ENCODE measurements at regions not wholly inside any gene's neighbourhood (a gene's known extent, or its start where the extent isn't known, plus 50 kb on each side); places are given as distances from the start of the nearest gene placed in this dataset.

- DNase-seq (ENCODE audit: low spot score): no peak
These were observed 124.8 kb downstream of the RPLP1 start for GRCh38 chr15:69577397-69577796.

DNA sequence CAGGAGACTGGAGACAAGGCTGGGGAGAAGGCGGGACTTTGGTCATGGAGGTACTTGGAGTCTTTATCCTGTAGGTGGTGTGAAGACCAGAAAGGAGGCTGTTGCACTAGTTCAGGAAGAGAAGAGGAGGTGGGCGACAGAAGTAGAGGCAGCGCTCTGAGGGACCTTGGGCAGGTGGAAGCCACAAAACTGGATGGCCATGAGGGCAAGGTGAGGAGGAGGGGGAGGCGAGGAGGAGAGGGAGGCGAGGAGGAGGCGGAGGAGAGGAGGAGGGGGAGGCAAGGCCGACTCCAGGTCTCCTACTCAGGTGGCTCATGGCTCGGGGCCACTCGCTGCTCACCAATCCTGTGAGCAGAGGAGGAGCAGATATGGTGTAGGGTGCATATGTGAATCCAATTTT, 125.6 kb downstream of the RPLP1 start:
- no peak for DNase-seq (ENCODE audit: low spot score)

GRCh38 chr15:69578787-69579583, 126.4 kb downstream of the RPLP1 start:
- DNase-seq (ENCODE audit: low spot score): peak; percentile 55

- no peak for DNase-seq (ENCODE audit: low spot score)
These were observed 127.5 kb downstream of the RPLP1 start for GRCh38 chr15:69579950-69580618.

GRCh38 chr15:69583626-69584025, 131.0 kb downstream of the RPLP1 start:
- DNase-seq (ENCODE audit: low spot score): no peak

DNA sequence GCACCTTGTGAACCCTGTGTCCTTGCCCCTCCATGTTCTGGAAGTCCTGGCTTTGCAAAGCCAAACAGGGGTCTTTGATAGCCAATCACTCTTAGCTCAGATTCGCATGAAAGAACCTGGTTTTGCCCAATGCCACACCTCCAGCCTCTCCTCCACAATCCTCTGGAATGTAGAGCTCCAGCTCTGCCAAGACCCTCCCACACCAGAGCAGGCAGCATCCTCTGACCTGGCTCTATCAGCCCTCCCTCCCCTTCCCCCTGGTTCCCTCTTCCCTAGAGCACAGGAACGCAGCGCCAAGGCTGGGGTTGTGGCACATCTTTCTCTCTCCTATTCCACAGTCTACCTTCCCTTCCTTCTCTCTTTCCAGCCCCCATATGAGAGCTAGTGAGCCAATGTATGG, 133.3 kb downstream of the RPLP1 start:
- no peak for DNase-seq (ENCODE audit: low spot score)

GRCh38 chr15:69586721-69587120, 134.1 kb downstream of the RPLP1 start:
- no peak for DNase-seq (ENCODE audit: low spot score)

GRCh38 chr15:69587723-69588426, 135.3 kb downstream of the RPLP1 start:
- DNase-seq (ENCODE audit: low spot score): no peak

DNA sequence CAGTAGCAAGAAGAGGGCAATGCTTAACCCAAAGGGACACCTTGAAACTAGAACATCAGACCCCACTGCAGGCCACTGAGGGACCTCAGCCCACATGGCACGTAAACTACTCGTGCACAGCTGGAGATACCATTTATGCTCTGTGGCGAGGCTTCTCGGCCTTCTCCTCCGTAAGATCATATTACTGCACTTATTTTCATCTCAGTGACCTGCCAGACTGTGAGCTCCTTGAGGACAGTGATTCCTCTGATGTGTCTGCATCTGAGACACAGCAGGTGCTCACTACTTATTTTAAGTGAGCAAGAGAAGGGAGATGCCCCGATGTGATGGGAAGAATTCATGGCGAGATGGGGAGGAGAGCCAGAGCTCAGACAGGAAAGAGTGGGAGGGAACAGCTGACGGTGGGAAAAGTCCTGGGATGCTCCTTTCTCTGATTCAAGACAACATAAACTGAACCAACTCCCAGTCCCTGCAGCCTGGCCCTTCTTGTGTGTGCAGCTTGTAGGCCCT, 137.6 kb downstream of the RPLP1 start:
- DNase-seq (ENCODE audit: low spot score): no peak

DNA sequence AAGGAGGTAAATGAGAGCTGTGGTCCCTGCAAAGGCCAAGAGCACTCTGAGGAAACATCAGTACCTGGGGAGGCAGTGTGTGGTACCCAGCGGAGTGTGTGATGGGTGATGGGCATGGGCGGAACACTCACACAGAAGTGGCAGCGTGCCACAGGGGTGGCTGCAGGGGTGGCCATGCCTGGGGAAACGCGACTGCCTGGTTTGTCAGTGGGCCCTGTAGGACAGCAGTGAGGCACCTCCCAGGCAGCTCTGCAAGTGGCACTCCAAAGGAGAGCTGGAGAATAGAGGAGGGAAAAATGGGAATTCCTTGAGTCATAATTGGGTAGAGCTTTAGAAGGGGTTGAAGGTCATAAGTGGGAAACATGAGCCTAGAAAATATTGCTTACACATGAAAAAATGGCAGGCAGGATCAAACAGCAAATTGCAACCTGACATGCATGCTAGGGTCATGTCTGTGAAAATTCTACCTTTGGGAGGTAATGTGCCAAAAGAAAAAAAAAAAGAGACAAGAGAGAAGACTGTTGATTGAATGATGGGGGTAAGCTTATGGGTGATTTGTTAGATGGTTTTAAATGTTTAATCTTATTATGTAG, 138.4 kb downstream of the RPLP1 start:
- no peak for DNase-seq (ENCODE audit: low spot score)

DNA sequence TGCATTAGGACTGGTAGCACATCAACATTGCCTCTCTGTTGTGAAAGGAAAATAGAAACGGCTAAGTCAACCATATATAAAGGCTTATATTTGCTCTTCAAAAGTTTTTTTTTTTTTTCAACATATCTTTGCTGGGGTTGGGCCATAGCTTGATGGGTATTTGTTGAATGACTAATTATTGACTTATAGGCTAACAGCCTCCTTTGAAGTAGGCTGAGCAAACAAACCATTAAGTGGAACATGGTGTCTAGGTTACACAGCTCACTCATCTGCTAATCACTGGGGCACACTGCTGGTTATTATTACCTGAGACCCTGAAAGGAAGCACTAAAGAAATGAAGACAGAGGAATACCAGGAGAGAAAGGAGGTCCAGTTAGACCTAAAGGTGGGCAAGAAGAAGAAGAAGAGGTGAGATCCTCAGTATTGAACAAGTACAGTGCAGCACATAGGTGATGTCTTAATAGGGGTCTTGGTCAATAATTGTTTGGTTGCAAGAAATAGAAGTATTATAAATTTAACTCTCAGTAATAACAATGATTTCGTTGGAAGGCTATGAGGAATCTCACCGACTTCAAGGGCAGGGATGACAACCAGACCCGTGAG, 139.4 kb downstream of the RPLP1 start:
- DNase-seq (ENCODE audit: low spot score): no peak

GRCh38 chr15:69592954-69593353, 140.3 kb downstream of the RPLP1 start:
- DNase-seq (ENCODE audit: low spot score): no peak

DNA sequence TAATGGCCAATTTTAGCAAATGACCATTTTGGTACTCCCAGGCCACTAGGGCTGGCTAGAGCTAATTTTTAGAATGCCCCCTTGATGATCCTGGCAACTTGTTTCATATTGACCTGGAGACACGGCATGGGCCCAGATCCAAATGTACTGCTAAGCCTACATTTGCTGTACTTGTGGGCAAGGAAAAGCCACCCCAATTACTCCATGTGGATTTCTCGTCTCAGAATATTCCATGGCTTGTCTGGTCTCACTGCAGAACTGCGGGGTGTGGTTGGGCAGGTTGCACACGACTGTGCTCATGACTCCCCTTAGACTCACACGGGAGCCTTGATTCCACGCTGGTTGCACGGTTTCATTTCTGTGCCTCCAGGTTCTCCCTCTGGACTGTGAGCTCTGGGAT, 140.9 kb downstream of the RPLP1 start:
- no peak for DNase-seq (ENCODE audit: low spot score)

GRCh38 chr15:69593981-69594966, 141.7 kb downstream of the RPLP1 start:
- peak; percentile 11 for DNase-seq (ENCODE audit: low spot score)

DNA sequence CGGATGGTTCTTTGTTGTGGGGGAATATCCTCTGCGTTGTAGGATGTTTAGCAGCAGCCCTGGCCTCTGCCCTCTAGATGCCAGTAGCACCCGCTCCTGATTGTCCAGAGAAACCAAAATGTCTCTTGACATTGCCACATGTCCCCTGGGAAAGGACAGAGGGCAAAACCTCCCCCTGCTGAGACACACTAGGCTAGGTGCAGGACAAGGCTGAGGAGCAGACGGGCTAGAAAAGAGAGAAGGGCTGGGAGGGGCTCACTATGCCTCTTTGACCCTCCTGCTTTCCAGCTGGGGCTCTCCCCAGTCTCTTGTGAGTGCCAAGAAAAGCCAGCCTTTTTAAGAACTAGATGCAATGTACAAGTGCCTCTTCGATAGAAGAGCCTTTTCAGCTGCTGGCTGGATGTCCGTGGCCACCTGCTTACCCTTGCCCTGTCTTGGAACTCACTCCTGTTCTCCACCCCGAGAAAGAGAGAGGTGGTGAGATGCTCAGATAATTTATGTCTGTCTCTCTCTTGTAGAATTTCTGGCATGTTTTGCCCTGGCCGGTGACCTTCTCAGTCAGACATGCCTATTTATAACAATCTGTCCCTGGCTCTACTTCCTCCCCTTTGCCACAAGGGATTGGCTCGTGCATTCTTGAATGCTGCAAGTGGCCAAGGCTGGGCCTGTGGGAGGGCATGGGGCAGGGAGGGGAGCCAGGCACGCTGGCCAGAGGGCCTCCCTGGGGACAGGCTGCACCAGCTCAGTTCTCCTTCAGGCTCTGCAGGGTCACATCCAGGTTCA, 142.6 kb downstream of the RPLP1 start:
- peak; percentile 32 for DNase-seq (ENCODE audit: low spot score)

GRCh38 chr15:69597061-69597592, 144.5 kb downstream of the RPLP1 start:
- no peak for DNase-seq (ENCODE audit: low spot score)

GRCh38 chr15:69599271-69599670, 146.7 kb downstream of the RPLP1 start:
- DNase-seq (ENCODE audit: low spot score): no peak

DNA sequence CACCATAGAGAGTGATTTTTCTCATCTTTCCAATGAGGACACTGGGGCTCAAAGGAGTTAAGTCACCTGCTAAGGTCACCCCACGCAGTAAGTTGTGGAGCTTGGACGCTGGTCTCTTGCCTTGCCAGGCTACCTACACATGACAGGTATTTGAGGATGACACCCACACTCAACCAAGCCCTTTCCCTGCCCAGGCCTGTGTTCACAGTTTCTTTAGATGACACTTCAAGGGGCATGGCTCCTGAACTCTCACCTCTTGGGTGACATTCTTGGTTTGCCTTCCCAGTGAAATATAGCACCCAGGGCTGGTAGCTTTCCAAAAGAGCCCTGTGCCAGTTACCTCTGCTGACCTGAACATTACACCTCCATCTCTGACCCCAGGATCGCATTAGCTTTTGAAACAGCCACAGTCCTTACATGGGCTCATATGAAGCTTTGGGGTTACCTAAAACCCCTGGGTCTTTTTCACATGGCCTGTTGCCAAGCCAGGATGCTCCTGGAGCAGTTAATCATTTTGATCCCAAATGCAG, 148.0 kb downstream of the RPLP1 start:
- DNase-seq (ENCODE audit: low spot score): no peak

All from cerebellar cortex (tissue), 1 donor.